HEK293T (cell line): ENCODE measurements at regions not wholly inside any gene's neighbourhood (a gene's known extent, or its start where the extent isn't known, plus 50 kb on each side); places are given as distances from the start of the nearest gene placed in this dataset.
A peak's percentile ranks its signal among the peaks of the same experiment; 100 is the strongest.

ENCODE experiments used
- CTCF ChIA-PET: fragments of 350-600 bp; formaldehyde crosslinking; extraction: SDS; loops from one replicate; lab custom pipeline; 2021; ENCODE audit warnings: antibody characterized with exemption, inconsistent platforms; lab: Yijun Ruan, JAX
- POLR2A ChIA-PET: fragments of 350-600 bp; formaldehyde crosslinking; extraction: SDS; loops from one replicate; lab custom pipeline; 2020; ENCODE audit warnings: antibody characterized with exemption, inconsistent platforms; lab: Yijun Ruan, JAX
- DNase-seq: peaks from one replicate; pipeline ENCODE4 v3.0.0; 2012; ENCODE audit warnings: mixed read lengths; ENCODE audit errors: extremely low spot score
- ARNT ChIP-seq: fragments of 450-650 bp; IDR thresholded peaks from 2 replicates; pipeline ENCODE4 v1.6.1; 2017; ENCODE audit warnings: mild to moderate bottlenecking
- BHLHE40 ChIP-seq: fragments of 450-650 bp; IDR thresholded peaks from 2 replicates; pipeline ENCODE4 v1.6.1; 2016; ENCODE audit warnings: mild to moderate bottlenecking, moderate library complexity, borderline replicate concordance
- CTBP1 ChIP-seq: fragments of 450-650 bp; IDR thresholded peaks from 2 replicates; pipeline ENCODE4 v1.6.1; 2016; ENCODE audit warnings: borderline replicate concordance
- ELF4 ChIP-seq: fragments of 450-650 bp; IDR thresholded peaks from 2 replicates; pipeline ENCODE4 v1.6.1; 2017; ENCODE audit warnings: antibody characterized with exemption
- FOXA1 ChIP-seq: fragments of 450-650 bp; IDR thresholded peaks from 2 replicates; pipeline ENCODE4 v1.6.1; 2016; ENCODE audit warnings: mild to moderate bottlenecking
- FOXK2 ChIP-seq: fragments of 450-650 bp; IDR thresholded peaks from 2 replicates; pipeline ENCODE4 v1.6.1; 2016; ENCODE audit warnings: mild to moderate bottlenecking
- FOXM1 ChIP-seq: fragments of 450-650 bp; IDR thresholded peaks from 2 replicates; pipeline ENCODE4 v1.6.1; 2017; ENCODE audit warnings: mild to moderate bottlenecking, borderline replicate concordance
- HDGF ChIP-seq: fragments of 450-650 bp; IDR thresholded peaks from 2 replicates; pipeline ENCODE4 v1.6.1; 2017; ENCODE audit warnings: antibody characterized with exemption, borderline replicate concordance
- L3MBTL2 ChIP-seq: fragments of 450-650 bp; conservative IDR thresholded peaks from 2 replicates; pipeline ENCODE4 v1.6.1; 2016; ENCODE audit warnings: mild to moderate bottlenecking
- LEF1 ChIP-seq: fragments of 450-650 bp; IDR thresholded peaks from 2 replicates; pipeline ENCODE4 v1.6.1; 2017; ENCODE audit warnings: mild to moderate bottlenecking, borderline replicate concordance
- NFRKB ChIP-seq: fragments of 450-650 bp; IDR thresholded peaks from 2 replicates; pipeline ENCODE4 v1.6.1; 2016; ENCODE audit warnings: mild to moderate bottlenecking, moderate library complexity
- PKNOX1 ChIP-seq: fragments of 450-650 bp; IDR thresholded peaks from 2 replicates; pipeline ENCODE4 v1.6.1; 2016
- SP1 ChIP-seq: fragments of 450-650 bp; IDR thresholded peaks from 2 replicates; pipeline ENCODE4 v1.6.1; 2017
- SUZ12 ChIP-seq: fragments of 450-650 bp; IDR thresholded peaks from 2 replicates; pipeline ENCODE4 v1.6.1; 2016; ENCODE audit warnings: mild to moderate bottlenecking
- TARDBP ChIP-seq: fragments of 450-650 bp; IDR thresholded peaks from 2 replicates; pipeline ENCODE4 v1.6.1; 2016
- ZNF384 ChIP-seq: fragments of 450-650 bp; IDR thresholded peaks from 2 replicates; pipeline ENCODE4 v1.6.1; 2016

GRCh38 chr1:55707196-55707595 is 492.0 kb upstream of the USP24 start:
- TF ChIP-seq LEF1 (no peak), ELF4 (no peak), ZNF384 (no peak), PKNOX1 (no peak), SP1 (no peak), ARNT (no peak), HDGF (no peak), TARDBP (no peak), BHLHE40 (no peak), CTBP1 (no peak), FOXA1 (no peak), FOXK2 (no peak), SUZ12 (no peak), L3MBTL2 (no peak), FOXM1 (no peak), NFRKB (no peak)
- POLR2A ChIA-PET = no interaction called here
- DNase-seq = no peak
- CTCF ChIA-PET = no interaction called here

- ChIA-PET POLR2A (no interaction called here), CTCF (no interaction called here)
- no peak for DNase-seq
- no peak for TF ChIP-seq CTBP1
- TF ChIP-seq BHLHE40 = no peak
- no peak for TF ChIP-seq SUZ12
- TF ChIP-seq LEF1 = no peak
These were observed 491.2 kb upstream of the USP24 start for GRCh38 chr1:55706397-55706796.

GRCh38 chr1:55703726-55704363 is 488.7 kb upstream of the USP24 start:
- DNase-seq = no peak
- no peak for TF ChIP-seq L3MBTL2
- TF ChIP-seq BHLHE40 = no peak
- no peak for TF ChIP-seq LEF1
- no peak for TF ChIP-seq ZNF384
- no peak for TF ChIP-seq FOXA1
- TF ChIP-seq CTBP1 = no peak
- CTCF ChIA-PET = no interaction called here
- POLR2A ChIA-PET = no interaction called here

GRCh38 chr1:55702064-55702463 is 486.9 kb upstream of the USP24 start:
- POLR2A ChIA-PET = no interaction called here
- peak; percentile 64 for DNase-seq
- CTCF ChIA-PET = interaction anchor here (1.2 kb wide), 1 partner anchor 327 kb away, joined by 3 read pairs; no protein-coding TSS in a partner anchor
- TF ChIP-seq SP1 (no peak), ARNT (no peak), PKNOX1 (peak; percentile 91), SUZ12 (no peak)

GRCh38 chr1:55700359-55701130 is 485.4 kb upstream of the USP24 start:
- ChIA-PET POLR2A (no interaction called here), CTCF (interaction anchor here (0.8 kb wide), 2 partner anchors 42 to 282 kb away, joined by 3 read pairs; no protein-coding TSS in a partner anchor)
- TF ChIP-seq ELF4 = no peak
- no peak for TF ChIP-seq NFRKB
- TF ChIP-seq ARNT = no peak
- no peak for DNase-seq

GRCh38 chr1:55699228-55699627 is 484.1 kb upstream of the USP24 start:
- POLR2A ChIA-PET = no interaction called here
- TF ChIP-seq ARNT = no peak
- peak; percentile 82 for TF ChIP-seq PKNOX1
- DNase-seq = no peak
- CTCF ChIA-PET = no interaction called here

- TF ChIP-seq ARNT (no peak), HDGF (no peak), FOXM1 (no peak), SUZ12 (no peak), CTBP1 (no peak)
- DNase-seq = no peak
- CTCF ChIA-PET = no interaction called here
- POLR2A ChIA-PET = no interaction called here
These were observed 482.9 kb upstream of the USP24 start for GRCh38 chr1:55697997-55698535.
